ENCODE measurements at regions not wholly inside any gene's neighbourhood (a gene's known extent, or its start where the extent isn't known, plus 50 kb on each side); places are given as distances from the start of the nearest gene placed in this dataset.

GRCh38 chr2:117679952-117680351 is 134.5 kb upstream of the DDX18 start:
- DNase-seq, result no peak

DNA sequence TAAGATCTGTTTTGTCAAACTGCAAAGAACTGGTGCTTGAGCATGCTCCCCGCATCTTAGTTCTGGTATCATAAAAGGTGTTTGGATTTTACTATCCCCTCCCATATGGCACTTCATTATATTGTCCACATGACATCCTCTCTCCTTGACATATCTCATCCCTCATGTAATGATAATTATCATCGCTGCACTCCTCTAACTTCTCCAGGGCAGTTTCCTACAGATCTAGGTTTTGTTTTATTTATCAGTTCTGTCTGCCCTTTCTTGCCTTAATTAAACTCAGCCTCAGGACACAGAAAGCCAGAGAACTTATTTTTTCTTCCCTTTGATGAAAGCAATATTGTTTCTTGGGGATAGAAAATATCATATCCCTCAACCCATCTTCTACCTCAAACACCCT is 129.6 kb upstream of the DDX18 start:
- no peak for DNase-seq

GRCh38 chr2:117686699-117687098 is 127.8 kb upstream of the DDX18 start:
- no peak for DNase-seq

DNA sequence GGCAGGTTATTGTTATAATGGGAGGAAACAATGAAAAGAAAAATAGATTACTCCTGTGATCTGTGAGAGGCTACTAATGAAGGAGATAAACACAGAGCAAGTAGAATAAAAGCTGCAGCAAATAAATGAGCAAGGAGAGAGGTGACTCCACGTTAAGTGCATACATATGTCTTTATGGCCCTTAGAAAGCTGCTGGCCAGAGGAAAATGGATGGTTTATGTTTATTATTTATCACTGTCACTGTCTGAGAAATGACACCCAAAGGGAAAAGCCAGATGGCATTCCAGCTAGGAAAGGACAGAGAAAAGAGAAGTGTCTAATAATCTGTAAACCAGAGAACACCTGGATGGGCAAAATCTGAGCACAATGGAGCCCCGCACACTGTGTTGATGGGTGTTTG is 122.9 kb upstream of the DDX18 start:
- DNase-seq, result no peak

DNA sequence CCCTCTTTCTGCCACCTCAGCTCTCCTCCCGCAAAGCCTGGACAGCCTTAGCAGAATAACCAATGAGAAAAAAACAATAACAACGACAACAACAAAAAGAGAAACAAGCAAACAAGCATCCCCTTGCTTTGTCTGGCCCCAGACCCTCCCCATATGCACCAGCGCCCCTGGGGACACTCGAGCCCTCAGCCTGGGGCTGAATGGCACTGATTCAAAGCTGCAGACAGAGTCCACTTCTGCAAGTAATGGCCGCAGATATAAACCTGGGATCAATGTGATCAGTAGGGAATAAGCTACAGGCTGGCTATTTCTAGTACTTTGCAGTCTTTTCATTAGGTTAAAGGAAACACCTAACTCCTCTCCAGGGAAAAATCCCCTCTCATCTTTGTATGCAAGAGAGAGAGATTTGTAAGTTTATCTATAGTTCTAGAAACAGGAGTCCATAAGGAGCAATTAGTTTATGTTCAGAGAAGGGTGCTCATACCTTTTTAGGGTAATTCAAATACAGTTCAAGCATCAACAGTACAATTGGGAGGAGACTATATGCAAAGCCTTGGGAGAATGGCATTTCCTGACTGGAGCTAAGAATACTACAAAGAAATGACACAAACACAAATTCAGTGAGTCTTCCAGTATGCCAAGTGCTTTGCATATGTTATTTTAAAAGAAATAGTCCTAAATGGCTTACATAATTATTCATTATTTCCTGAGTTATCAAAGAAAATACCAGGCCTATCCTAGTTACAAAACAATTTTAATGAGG is 122.3 kb upstream of the DDX18 start:
- DNase-seq, result no peak

DNA sequence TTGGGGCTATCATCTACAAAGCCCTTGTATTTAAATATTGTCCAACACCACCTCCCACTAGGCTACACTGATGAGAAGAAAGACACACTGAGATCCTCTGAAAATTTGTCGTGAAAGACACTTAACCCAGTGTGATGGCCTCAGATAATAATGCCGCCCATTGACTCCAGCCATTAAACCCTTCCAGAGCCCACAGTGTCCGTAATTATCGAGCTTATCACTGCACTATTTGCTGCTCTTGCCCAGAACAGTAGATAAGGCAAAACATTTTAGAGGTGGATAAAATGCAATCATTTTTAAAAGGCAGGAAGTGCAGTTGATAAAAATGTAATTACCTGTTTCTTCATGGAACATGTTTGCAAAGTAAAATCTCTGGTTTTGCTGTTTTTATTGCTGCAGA is 121.3 kb upstream of the DDX18 start:
- DNase-seq, result no peak

- DNase-seq, result no peak
Measured at GRCh38 chr2:117693651-117694050, 120.8 kb upstream of the DDX18 start.

DNA sequence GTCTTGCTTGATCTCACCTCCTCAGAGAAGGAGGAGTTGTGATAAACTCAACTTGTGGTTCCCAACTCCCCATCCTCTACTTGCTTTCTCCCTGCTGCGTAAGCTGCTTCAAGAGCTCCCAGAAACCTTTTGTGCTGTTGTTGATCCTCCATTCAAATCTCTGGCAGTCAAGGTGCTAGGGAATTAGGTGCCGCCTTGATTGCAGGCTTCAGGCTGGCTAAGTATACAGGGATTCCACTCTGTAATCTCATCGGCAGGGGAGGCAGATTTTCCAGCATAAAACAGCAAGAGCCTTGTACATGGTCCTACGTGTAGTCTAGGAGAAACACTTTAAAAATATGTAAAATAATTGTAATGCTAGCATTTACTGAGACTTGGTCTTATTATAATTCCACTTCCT is 116.2 kb upstream of the DDX18 start:
- no peak for DNase-seq

DNA sequence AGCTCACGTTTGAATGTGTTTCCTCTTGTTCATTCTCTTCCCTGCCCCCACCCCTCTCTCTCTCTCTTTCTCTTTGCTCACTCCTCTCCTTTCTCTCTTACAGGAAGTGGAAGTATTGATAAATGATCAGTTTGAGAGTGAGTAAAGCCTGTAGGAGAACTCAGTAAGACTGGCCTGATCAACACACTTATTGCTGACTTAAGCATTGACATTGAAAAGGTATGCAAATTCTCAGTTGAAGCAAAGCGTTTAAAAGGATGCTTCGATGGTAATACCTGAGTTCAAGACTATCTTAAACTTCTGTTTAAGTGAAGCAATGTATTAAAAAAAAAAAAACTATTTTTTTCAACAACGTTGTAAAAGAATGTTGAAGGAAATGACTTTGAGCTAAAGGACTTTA is 115.7 kb upstream of the DDX18 start:
- DNase-seq, result no peak

DNA sequence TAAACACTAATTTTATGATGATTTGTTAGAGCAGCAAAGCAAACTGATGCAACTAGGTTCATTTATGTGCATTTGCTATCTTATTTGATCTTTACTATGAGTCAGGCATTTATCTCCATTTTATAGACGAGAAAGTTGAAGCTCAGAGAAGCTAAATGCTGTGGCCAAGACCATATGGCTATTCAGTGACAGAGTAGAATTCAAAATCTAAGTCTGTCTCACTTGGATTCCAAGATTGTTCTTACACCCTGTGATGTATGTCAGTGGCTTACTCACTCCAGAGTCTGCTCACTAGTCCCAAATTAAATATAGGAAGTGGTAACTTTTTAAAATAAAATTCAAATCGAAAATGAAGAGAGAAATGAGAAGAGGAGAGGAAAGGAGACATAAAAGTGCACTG is 114.0 kb upstream of the DDX18 start:
- no peak for DNase-seq

DNA sequence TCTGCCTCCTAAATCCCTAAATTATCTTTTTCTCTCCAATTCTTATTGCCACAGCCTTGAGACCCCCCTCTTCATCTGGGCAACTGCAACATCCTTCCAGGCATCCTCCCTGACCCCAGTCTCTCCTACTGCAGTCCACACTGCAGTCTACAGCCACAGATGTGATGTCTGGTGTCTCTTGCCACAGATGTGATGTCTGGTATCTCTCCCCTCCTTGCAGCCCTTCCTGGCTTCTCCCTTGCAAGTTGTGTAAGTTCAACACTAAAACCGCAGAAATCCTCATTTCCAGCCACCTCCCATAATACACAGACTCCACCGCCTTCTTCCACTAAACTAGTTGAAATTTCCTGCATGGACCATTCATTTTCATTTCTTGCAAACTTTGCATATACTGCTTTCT is 113.1 kb upstream of the DDX18 start:
- DNase-seq, result no peak

- DNase-seq, result no peak
Measured at GRCh38 chr2:117702098-117702497, 112.4 kb upstream of the DDX18 start.

GRCh38 chr2:117703858-117704257 is 110.6 kb upstream of the DDX18 start:
- DNase-seq, result no peak

- DNase-seq, result no peak
Measured at GRCh38 chr2:117704818-117705217, 109.7 kb upstream of the DDX18 start.

DNA sequence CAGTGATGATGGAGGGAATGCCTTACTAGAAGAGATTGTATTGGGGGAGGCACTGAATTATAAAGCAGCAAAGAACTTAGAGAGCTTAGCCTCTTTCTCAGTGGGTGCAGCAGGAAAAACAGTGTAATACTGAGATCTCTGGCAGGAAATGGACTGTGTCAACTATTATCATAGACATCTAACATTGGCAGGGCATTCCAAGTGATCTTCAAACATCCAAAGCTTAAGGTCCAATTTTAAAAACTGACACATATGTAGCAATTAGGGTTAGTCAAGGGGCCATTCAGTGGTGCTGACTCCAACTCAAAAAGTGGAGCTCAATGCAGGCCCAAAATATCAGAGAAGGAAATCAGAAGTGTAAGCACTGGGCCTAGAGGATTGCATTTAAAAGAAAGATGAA is 106.6 kb upstream of the DDX18 start:
- no peak for DNase-seq

GRCh38 chr2:117712684-117713083 is 101.8 kb upstream of the DDX18 start:
- no peak for DNase-seq

- no peak for DNase-seq
Measured at GRCh38 chr2:117714110-117714509, 100.4 kb upstream of the DDX18 start.

- DNase-seq, result no peak
Measured at GRCh38 chr2:117714745-117715417, 99.6 kb upstream of the DDX18 start.

- DNase-seq, result no peak
Measured at GRCh38 chr2:117716505-117716904, 98.0 kb upstream of the DDX18 start.

GRCh38 chr2:117717072-117717471 is 97.4 kb upstream of the DDX18 start:
- DNase-seq, result no peak

DNA sequence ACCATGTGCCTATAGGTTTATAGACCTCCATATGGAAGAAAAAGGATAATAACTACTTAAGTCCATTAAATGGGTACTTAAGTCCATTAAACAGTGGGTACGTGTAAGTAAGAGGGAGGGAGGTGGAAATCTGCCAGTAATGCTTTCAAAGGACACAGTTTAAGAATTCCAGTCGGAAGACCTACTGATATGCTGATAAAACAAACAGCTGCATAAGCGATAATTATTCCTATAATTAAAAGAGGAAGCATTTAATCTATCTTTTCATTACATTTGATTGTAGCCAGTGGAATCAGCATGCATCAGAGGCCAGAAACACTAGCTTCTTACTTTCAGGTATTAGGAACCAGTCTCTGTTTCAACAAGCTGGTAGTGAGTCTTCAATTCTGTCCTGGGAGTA is 96.4 kb upstream of the DDX18 start:
- DNase-seq, result no peak

GRCh38 chr2:117720765-117721164 is 93.7 kb upstream of the DDX18 start:
- no peak for DNase-seq

DNA sequence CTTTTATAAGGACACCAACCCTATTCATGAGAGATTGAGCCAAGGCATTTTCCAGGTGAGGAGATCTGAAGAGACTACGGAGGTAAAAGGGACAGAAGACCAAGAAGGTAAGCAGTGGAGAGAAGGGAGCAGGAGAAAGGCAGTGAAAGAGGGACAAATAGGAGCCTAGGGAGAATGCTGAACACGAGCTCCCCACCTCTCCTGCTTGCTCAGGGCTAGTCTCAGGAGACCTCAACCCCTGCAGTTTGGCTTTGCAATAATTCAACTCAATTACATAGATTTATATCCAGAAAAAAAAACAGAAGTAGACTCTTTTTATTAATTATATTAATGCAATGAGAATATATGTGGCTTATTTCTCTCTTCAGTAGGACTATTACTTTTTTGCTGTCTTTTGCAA is 91.0 kb upstream of the DDX18 start:
- no peak for DNase-seq

GRCh38 chr2:117723888-117724434 is 90.5 kb upstream of the DDX18 start:
- DNase-seq, result no peak

DNA sequence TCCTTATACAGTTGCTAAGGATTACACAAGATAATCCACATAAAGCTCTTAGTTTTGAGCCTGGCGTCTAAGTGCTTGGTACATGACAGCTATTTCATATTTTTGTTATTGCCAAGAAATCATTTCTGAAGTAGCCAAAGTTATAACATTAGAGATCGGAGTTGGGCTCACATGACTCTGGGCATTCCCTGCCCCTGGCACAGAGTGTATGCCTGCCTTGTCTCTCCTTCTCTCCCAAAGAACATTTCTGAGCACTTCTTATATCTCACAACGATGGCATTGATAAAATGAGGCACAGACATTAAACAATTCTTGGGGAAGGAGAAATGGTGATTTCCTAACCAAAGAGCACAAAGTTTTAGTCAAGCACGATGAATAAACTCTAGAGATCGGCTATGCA is 87.7 kb upstream of the DDX18 start:
- DNase-seq, result no peak

Measured in NCI-H774 (cell line).